ACC112 (cell line): ENCODE measurements at regions not wholly inside any gene's neighbourhood (a gene's known extent, or its start where the extent isn't known, plus 50 kb on each side); places are given as distances from the start of the nearest gene placed in this dataset.
"Not testable (repeated sequence)": the region's sequence is repeated elsewhere in the genome, so short reads cannot be mapped to it uniquely, and the experiment has no call there.

Experiments used
- H2AFZ ChIP-seq: fragments of 200-600 bp; sonication (generic); one replicate; pipeline ENCODE4 v1.6.0; 2017; ENCODE audit warnings: antibody characterized with exemption, low read length; ENCODE audit not compliant: unreplicated experiment
- H3K27ac ChIP-seq: fragments of 200-600 bp; sonication (generic); 2 replicates; pipeline ENCODE4 v1.5.1; 2014; ENCODE audit warnings: low read depth, mild to moderate bottlenecking, antibody characterized with exemption, low read length, moderate library complexity
- H3K27me3 ChIP-seq: fragments of 200-600 bp; sonication (generic); 2 replicates; pipeline ENCODE4 v1.6.1; 2014; ENCODE audit warnings: mild to moderate bottlenecking, antibody characterized with exemption, low read length, moderate library complexity, mixed read lengths; ENCODE audit not compliant: insufficient read depth
- H3K36me3 ChIP-seq: fragments of 200-600 bp; sonication (generic); 2 replicates; pipeline ENCODE4 v1.6.1; 2016; ENCODE audit warnings: mild to moderate bottlenecking, antibody characterized with exemption, low read length, moderate library complexity, mixed read lengths; ENCODE audit not compliant: insufficient read depth
- H3K4me1 ChIP-seq: fragments of 200-600 bp; sonication (generic); one replicate; pipeline ENCODE4 v1.6.1; 2016; ENCODE audit warnings: low read length, mixed read lengths; ENCODE audit not compliant: insufficient read depth, unreplicated experiment, control insufficient read depth
- H3K4me3 ChIP-seq: fragments of 200-600 bp; sonication (generic); 2 replicates; pipeline ENCODE4 v1.5.1; 2014; ENCODE audit warnings: mild to moderate bottlenecking, low read depth, low read length
- H3K79me2 ChIP-seq: fragments of 200-600 bp; sonication (generic); one replicate; pipeline ENCODE4 v1.6.0; 2016; ENCODE audit warnings: low read length; ENCODE audit not compliant: control insufficient read depth, unreplicated experiment, insufficient read depth

DNA sequence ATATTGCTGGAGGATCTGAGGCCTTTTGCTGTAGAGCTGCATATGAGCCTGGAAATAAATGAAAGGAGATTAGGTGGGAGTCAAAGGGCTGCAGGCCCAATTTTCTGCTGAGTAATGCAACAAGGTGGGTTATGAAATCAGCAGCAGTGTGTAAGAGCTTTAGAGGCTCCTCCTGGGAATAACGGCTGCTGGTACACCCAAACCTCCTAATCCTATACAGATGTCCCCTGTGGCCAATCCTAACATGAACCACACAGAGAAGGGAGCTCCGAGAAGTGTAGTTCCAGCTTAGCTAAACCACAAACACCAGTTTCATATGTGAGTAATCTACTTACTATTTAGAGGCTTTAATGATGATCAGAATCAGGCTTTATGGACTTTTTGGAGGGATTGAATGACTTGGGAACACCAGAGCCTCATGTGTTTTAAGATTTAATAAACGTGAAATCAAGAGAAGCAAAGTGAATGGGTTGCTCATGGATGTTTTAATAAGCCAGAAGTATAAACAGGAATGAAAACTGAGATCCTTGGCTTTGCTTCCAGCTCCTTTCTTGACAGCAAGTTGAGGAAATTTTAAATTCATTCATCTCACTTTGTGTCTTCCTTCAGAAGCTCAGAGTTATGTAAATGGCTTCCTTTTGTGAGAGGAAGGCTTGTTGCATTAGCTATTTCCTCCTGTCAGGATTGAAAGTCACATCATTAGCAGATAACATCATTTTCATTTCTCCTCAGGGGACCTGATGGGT is 437.5 kb downstream of the TMEM232 start:
- Histone ChIP-seq H3K4me3 (peak overlapping the region; percentile 3; the same call in 1 of the 2 replicates), H3K4me1 (peaks cover 20% of the 10 kb centered on the region), H3K79me2 (no peaks in the 10 kb centered on the region), H3K36me3 (no peaks in the 10 kb centered on the region), H3K27me3 (no peaks in the 10 kb centered on the region), H2AFZ (no peak overlapping the region), H3K27ac (peak overlapping the region; percentile 60)

GRCh38 chr5:110289512-110289810 is 437.0 kb downstream of the TMEM232 start:
- H3K4me1 ChIP-seq: peaks cover 20% of the 10 kb centered on the region
- H3K79me2 ChIP-seq: no peaks in the 10 kb centered on the region
- H3K4me3 ChIP-seq: no peak overlapping the region
- no peaks in the 10 kb centered on the region for H3K36me3 ChIP-seq
- H2AFZ ChIP-seq: no peak overlapping the region
- H3K27me3 ChIP-seq: no peaks in the 10 kb centered on the region
- H3K27ac ChIP-seq: peak overlapping the region; percentile 60

GRCh38 chr5:110290542-110290941 is 435.9 kb downstream of the TMEM232 start:
- Histone ChIP-seq H3K4me1 (peaks cover 20% of the 10 kb centered on the region), H3K36me3 (no peaks in the 10 kb centered on the region), H3K27ac (no peak overlapping the region), H3K27me3 (no peaks in the 10 kb centered on the region), H2AFZ (no peak overlapping the region), H3K4me3 (no peak overlapping the region), H3K79me2 (no peaks in the 10 kb centered on the region)

DNA sequence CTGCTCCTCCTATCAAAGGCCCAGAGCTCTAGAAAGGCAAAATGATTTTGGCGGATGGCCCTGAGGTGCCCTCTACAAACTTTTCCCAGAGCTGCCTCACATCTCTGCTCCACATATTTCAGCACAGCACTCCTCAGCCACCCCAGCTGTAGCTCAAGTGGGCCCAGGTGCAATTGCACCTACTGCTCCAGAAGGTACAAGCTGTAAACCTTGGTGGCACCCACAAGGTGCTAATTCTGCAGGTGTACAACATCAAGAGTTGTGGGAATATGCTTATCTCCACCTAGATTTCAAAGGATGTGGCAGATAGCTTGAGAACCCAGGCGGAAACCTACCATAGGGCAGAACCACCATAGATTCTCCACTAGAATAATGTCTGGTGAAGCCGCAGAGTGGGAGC is 432.2 kb downstream of the TMEM232 start:
- Histone ChIP-seq H2AFZ (no peak overlapping the region), H3K27ac (no peak overlapping the region), H3K4me3 (no peak overlapping the region), H3K36me3 (no peaks in the 10 kb centered on the region), H3K4me1 (peaks cover 5% of the 10 kb centered on the region), H3K27me3 (no peaks in the 10 kb centered on the region), H3K79me2 (no peaks in the 10 kb centered on the region)

DNA sequence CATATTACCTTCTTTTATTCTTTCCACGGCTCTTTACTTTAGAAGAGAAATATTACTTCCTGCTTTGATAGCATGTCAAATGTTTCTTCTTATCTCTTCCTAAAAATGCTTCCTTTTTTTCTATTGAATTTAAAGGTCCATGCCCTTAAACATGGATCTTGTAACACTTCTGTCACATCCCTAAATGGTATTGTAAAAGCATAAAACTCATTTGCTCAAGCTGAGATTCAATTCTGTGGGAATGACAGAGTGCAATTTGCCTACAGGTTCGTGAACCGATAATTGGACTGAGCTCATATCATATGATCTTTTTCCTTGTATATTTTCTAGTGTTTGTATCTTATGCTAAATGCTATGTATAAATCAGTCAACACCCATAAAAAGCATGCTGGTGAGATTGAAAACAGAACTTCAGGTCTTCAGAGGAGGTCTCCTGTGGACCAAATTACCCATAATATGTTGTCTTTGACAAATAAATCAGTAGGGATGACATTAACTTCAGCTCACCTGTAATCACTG is 429.3 kb downstream of the TMEM232 start:
- Histone ChIP-seq H3K4me1 (no peaks in the 10 kb centered on the region), H3K27me3 (no peaks in the 10 kb centered on the region), H3K79me2 (no peaks in the 10 kb centered on the region), H3K27ac (no peak overlapping the region), H2AFZ (no peak overlapping the region), H3K36me3 (no peaks in the 10 kb centered on the region), H3K4me3 (no peak overlapping the region)

GRCh38 chr5:110304176-110304575 is 422.3 kb downstream of the TMEM232 start:
- Histone ChIP-seq H3K4me3 (no peak overlapping the region), H3K79me2 (no peaks in the 10 kb centered on the region), H2AFZ (no peak overlapping the region), H3K36me3 (no peaks in the 10 kb centered on the region), H3K4me1 (no peaks in the 10 kb centered on the region), H3K27me3 (no peaks in the 10 kb centered on the region), H3K27ac (no peak overlapping the region)

- Histone ChIP-seq H2AFZ (no peak overlapping the region), H3K27me3 (no peaks in the 10 kb centered on the region), H3K27ac (no peak overlapping the region), H3K4me1 (no peaks in the 10 kb centered on the region), H3K4me3 (no peak overlapping the region), H3K79me2 (no peaks in the 10 kb centered on the region), H3K36me3 (no peaks in the 10 kb centered on the region)
Measured at GRCh38 chr5:110306650-110307049, 419.8 kb downstream of the TMEM232 start.

DNA sequence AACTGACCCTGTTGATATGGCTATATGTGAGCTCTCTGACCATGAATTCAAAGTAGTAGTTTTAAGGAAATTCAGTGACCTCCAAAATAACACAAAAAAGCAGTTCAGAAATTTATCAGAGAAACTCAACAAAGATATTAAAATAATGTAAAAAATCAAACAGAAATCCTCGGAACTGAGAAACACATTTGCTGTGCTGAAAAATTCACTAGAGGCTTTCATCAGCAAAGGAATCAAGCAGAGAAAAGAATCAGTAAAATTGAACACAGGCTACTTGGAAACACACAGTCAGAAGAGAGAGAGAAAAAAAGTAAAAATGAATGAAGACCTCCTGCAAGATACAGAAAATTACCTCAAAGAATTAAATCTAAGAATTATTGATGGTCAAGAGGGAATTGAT is 417.2 kb downstream of the TMEM232 start:
- Histone ChIP-seq H3K27me3 (no peaks in the 10 kb centered on the region), H3K27ac (no peak overlapping the region), H3K79me2 (no peaks in the 10 kb centered on the region), H3K4me3 (no peak overlapping the region), H3K36me3 (no peaks in the 10 kb centered on the region), H3K4me1 (no peaks in the 10 kb centered on the region), H2AFZ (no peak overlapping the region)

- H2AFZ ChIP-seq, H3K4me1 ChIP-seq, H3K4me3 ChIP-seq, H3K79me2 ChIP-seq, H3K27ac ChIP-seq, H3K36me3 ChIP-seq, H3K27me3 ChIP-seq: not testable (repeated sequence)
Measured at GRCh38 chr5:110316566-110316965, 409.9 kb downstream of the TMEM232 start.

- no peak overlapping the region for H3K4me3 ChIP-seq
- H3K27me3 ChIP-seq: no peaks in the 10 kb centered on the region
- H2AFZ ChIP-seq: no peak overlapping the region
- H3K36me3 ChIP-seq: no peaks in the 10 kb centered on the region
- no peaks in the 10 kb centered on the region for H3K79me2 ChIP-seq
- H3K4me1 ChIP-seq: no peaks in the 10 kb centered on the region
- no peak overlapping the region for H3K27ac ChIP-seq
Measured at GRCh38 chr5:110321117-110321516, 405.4 kb downstream of the TMEM232 start.

- H3K4me1 ChIP-seq: no peaks in the 10 kb centered on the region
Measured at GRCh38 chr5:110323357-110323756, 403.1 kb downstream of the TMEM232 start.

More at GRCh38 chr5:110323357-110323756, 403.1 kb downstream of the TMEM232 start:
- Histone ChIP-seq H3K4me3 (no peak overlapping the region), H3K27ac (no peak overlapping the region), H3K36me3 (no peaks in the 10 kb centered on the region), H3K79me2 (no peaks in the 10 kb centered on the region), H2AFZ (no peak overlapping the region), H3K27me3 (no peaks in the 10 kb centered on the region)
